ENCODE measurements at regions not wholly inside any gene's neighbourhood (a gene's known extent, or its start where the extent isn't known, plus 50 kb on each side); places are given as distances from the start of the nearest gene placed in this dataset.

DNA sequence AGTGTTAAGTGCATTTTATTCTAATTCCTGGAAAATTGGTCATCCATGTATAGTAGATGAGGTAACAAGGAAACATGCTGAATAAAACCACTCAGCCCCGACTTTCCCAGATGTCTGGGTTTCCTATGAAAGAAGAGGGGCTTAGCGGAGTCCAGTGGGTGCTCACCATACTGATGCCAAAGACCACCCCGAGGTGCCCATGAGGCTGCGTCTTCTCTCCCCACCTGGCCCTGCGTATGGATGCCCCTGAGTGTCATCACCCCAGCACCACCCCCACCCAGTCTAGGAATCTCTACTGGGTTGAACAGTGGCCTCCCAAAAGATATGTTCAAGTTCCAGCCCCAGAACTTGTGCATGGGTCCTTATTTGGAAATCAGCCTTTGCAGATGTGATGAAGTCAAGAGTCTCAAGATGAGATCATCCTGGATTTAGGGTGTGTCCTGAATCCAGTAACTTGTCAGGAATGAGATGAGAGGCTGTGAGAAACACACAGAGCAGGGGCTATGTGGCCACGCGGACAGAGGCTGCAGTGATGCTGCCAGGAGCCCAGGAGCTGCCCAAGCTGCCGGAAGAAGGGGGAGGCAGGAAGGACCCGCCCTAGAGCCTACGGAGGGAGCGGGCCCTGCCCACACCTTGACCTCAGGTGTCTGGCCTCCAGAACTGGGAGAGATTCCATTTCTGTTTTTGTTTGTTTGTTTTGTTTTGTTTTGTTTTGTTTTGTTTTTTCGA, 124.6 kb upstream of the CDH4 start:
- TF ChIP-seq, protein P1, sequence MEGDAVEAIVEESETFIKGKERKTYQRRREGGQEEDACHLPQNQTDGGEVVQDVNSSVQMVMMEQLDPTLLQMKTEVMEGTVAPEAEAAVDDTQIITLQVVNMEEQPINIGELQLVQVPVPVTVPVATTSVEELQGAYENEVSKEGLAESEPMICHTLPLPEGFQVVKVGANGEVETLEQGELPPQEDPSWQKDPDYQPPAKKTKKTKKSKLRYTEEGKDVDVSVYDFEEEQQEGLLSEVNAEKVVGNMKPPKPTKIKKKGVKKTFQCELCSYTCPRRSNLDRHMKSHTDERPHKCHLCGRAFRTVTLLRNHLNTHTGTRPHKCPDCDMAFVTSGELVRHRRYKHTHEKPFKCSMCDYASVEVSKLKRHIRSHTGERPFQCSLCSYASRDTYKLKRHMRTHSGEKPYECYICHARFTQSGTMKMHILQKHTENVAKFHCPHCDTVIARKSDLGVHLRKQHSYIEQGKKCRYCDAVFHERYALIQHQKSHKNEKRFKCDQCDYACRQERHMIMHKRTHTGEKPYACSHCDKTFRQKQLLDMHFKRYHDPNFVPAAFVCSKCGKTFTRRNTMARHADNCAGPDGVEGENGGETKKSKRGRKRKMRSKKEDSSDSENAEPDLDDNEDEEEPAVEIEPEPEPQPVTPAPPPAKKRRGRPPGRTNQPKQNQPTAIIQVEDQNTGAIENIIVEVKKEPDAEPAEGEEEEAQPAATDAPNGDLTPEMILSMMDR (IDR thresholded peaks at IDR 0.05; ENCODE audit: low read depth, low read length) = no peak
- no peak for DNase-seq
- Histone ChIP-seq H3K9me3 (ENCODE audit: severe bottlenecking) (no peaks in the 10 kb centered on the region), H3K4me3 (ENCODE audit: low read depth, low read length) (no peak overlapping the region), H3K27me3 (ENCODE audit: insufficient read depth, low read depth, severe bottlenecking) (peaks cover 86% of the 10 kb centered on the region), H3K36me3 (no peaks in the 10 kb centered on the region), H3K27ac (no peak overlapping the region)

GRCh38 chr20:61128701-61129269, 123.3 kb upstream of the CDH4 start:
- Histone ChIP-seq H3K27ac (no peak overlapping the region), H3K36me3 (no peaks in the 10 kb centered on the region), H3K4me3 (ENCODE audit: low read depth, low read length) (no peak overlapping the region), H3K9me3 (ENCODE audit: severe bottlenecking) (no peaks in the 10 kb centered on the region), H3K27me3 (ENCODE audit: insufficient read depth, low read depth, severe bottlenecking) (peaks cover 83% of the 10 kb centered on the region)
- TF ChIP-seq, protein P1 (IDR thresholded peaks at IDR 0.05; ENCODE audit: low read depth, low read length) = no peak
- no peak for DNase-seq

DNA sequence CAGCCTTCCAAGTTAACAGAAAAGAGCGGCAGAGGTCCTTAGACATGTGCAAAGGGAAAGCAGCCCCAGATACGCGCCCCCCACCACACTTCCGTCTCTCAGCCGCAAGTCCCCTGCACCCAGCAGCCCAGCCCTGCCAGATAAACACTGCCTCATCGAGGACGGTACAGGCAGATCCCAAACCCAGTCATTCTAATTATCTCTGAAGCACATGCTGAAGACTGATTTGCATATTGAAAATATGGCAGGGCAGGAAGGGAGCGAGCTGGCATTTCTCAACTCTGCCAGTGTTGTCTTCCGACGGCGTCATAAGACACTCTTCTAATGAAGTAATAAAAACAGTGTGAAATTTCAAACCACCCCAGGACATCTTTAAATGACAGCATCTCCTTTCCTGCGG, 122.8 kb upstream of the CDH4 start:
- Histone ChIP-seq H3K9me3 (ENCODE audit: severe bottlenecking) (no peaks in the 10 kb centered on the region), H3K36me3 (no peaks in the 10 kb centered on the region), H3K27ac (no peak overlapping the region), H3K4me3 (ENCODE audit: low read depth, low read length) (no peak overlapping the region), H3K27me3 (ENCODE audit: insufficient read depth, low read depth, severe bottlenecking) (peaks cover 82% of the 10 kb centered on the region)
- TF ChIP-seq, protein P1 (IDR thresholded peaks at IDR 0.05; ENCODE audit: low read depth, low read length) = no peak
- no peak for DNase-seq

DNA sequence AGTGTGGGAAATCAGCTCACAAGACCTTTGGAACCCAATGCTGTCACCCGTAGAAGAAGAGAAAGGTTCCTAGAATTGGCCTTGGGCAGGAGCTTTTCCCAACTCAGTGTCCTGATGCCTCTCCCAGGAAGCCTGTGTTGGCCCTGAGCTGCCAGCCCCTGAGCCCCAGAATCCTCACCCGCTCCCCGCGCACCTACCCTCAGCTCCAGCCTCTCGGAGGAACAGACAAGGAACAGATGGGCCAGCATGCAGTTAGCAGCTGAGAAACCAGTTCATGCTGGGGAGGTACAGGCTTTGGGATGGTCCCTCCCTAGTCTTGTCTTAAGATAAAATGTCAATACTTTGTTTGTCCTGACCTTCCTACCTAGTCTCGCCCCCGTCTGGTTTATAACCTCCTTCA, 121.9 kb upstream of the CDH4 start:
- Histone ChIP-seq H3K4me3 (ENCODE audit: low read depth, low read length) (no peak overlapping the region), H3K27me3 (ENCODE audit: insufficient read depth, low read depth, severe bottlenecking) (peaks cover 78% of the 10 kb centered on the region), H3K9me3 (ENCODE audit: severe bottlenecking) (peaks cover 1% of the 10 kb centered on the region), H3K27ac (no peak overlapping the region), H3K36me3 (no peaks in the 10 kb centered on the region)
- TF ChIP-seq, protein P1 (IDR thresholded peaks at IDR 0.05; ENCODE audit: low read depth, low read length) = no peak
- DNase-seq = no peak

GRCh38 chr20:61131944-61132343, 120.1 kb upstream of the CDH4 start:
- no peak for DNase-seq
- no peaks in the 10 kb centered on the region for H3K36me3 ChIP-seq
- peaks cover 4% of the 10 kb centered on the region for H3K9me3 ChIP-seq (ENCODE audit: severe bottlenecking)
- H3K4me3 ChIP-seq (ENCODE audit: low read depth, low read length) = no peak overlapping the region
- H3K27me3 ChIP-seq (ENCODE audit: insufficient read depth, low read depth, severe bottlenecking) = peaks cover 81% of the 10 kb centered on the region
- H3K27ac ChIP-seq = no peak overlapping the region
- TF ChIP-seq, protein P1 (IDR thresholded peaks at IDR 0.05; ENCODE audit: low read depth, low read length) = no peak

Data from WERI-Rb-1 (cell line).